Upper lobe of left lung (tissue), 6 donors: ENCODE measurements at regions not wholly inside any gene's neighbourhood (a gene's known extent, or its start where the extent isn't known, plus 50 kb on each side); places are given as distances from the start of the nearest gene placed in this dataset.

ENCODE experiments used
- ATAC-seq, 2 donors: fragments of 200-7000 bp; cut with Tn5 transposase; one replicate each; pipeline ENCODE4 v1.9.1; 2022; ENCODE audit warnings: mild to moderate bottlenecking in 2 of 2, moderate library complexity in 2 of 2; ENCODE audit not compliant: low FRiP score in 2 of 2
- DNase-seq, 2 donors: peaks; one replicate each; pipeline ENCODE4 v3.0.0-alpha.2; 2019 to 2020
- H3K27ac ChIP-seq, 4 donors: fragments of 200-600 bp; sonication (generic); one replicate each; pipeline ENCODE4 v1.5.1; 2016 to 2019
- H3K27me3 ChIP-seq, 4 donors: fragments of 200-600 bp; sonication (generic); one replicate each; pipeline ENCODE4 v1.5.1; 2017 to 2019
- H3K36me3 ChIP-seq, 4 donors: fragments of 200-600 bp; sonication (generic); one replicate each; pipeline ENCODE4 v1.5.1; 2016 to 2019
- H3K4me1 ChIP-seq, 4 donors: fragments of 200-600 bp; sonication (generic); one replicate each; pipeline ENCODE4 v1.5.1; 2018 to 2019
- H3K4me3 ChIP-seq, 4 donors: fragments of 200-600 bp; sonication (generic); one replicate each; pipeline ENCODE4 v1.5.1; 2017 to 2019; ENCODE audit warnings: mild to moderate bottlenecking in 2 of 4, moderate library complexity in 1 of 4
- H3K9me3 ChIP-seq, 4 donors: fragments of 200-600 bp; sonication (generic); one replicate each; pipeline ENCODE4 v1.5.1; 2018 to 2019
- CTCF ChIP-seq, 6 experiments: fragments of 450-650 bp in 4 of 6; fragments of 200-600 bp in 2 of 6; sonication (generic) in 2 of 6; IDR thresholded peaks; one replicate each; pipeline ENCODE4 v1.5.1; 2016 to 2019; ENCODE audit warnings: antibody characterized with exemption in 6 of 6
- EP300 ChIP-seq, 4 donors: sonication (generic); formaldehyde crosslinking; IDR thresholded peaks; one replicate each; pipeline ENCODE4 v1.5.1; 2017; ENCODE audit warnings: antibody characterized with exemption in 4 of 4, control low read depth in 2 of 4
- POLR2A ChIP-seq, 4 donors: fragments of 450-650 bp; IDR thresholded peaks; one replicate each; pipeline ENCODE4 v1.5.1; 2016 to 2017; ENCODE audit warnings: antibody characterized with exemption in 4 of 4, mild to moderate bottlenecking in 2 of 4
- POLR2AphosphoS5 ChIP-seq, 2 donors: sonication (generic); formaldehyde crosslinking; IDR thresholded peaks; one replicate each; pipeline ENCODE4 v1.5.1; 2017; ENCODE audit warnings: antibody characterized with exemption in 2 of 2
- WGBS, 2 donors: methylation state at CpG; one replicate each; pipeline ENCODE4 v1.1.5; 2017 to 2018; 5-methylcytosine and 5-hydroxymethylcytosine counted together
- donor health status: DM: no; HTN: no; CAD: no; lungs with moderate emphysema.
- donor health status: DM: no; HTN: yes; CAD: no; lungs with severe emphysema.

DNA sequence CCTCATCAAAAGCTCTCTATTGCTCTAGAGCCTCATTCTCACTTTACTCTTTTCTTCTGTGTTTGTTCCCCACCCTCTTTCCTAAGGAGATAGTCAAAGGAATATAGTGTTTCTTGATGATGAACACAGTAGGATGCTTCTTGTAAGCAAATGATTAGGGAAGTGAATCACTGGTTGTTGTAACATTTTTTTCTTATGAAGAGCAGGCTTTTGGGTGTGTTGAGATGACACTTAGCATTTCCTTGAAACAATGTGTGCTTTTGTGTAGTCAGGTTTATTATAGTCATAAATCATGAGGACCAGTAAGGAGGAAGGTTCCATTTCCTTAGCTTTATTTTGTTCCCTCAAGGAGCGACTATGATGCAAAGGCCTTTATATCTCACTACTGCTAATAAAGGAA is 1991.3 kb upstream of the C9orf72 start:
- TF ChIP-seq POLR2AphosphoS5 (IDR thresholded peaks at IDR 0.05) (no peak), CTCF (IDR thresholded peaks at IDR 0.05) (no peak), EP300 (IDR thresholded peaks at IDR 0.05) (no peak), POLR2A (IDR thresholded peaks at IDR 0.05) (no peak)
- DNase-seq (no peak), ATAC-seq (no peak)
- Histone ChIP-seq H3K36me3 (no peaks in the 10 kb centered on the region), H3K4me3 (no peak overlapping the region), H3K27ac (no peak overlapping the region), H3K27me3 (no peaks in the 10 kb centered on the region), H3K4me1 (no peaks in the 10 kb centered on the region), H3K9me3 (no peaks in the 10 kb centered on the region)
- 47 to 62% methylated on average over 1 of the region's 1 CpG for WGBS, 2 donors

- WGBS, 2 donors, result 63 to 71% methylated on average over 1 of the region's 1 CpG
- no peak for TF ChIP-seq POLR2A (IDR thresholded peaks at IDR 0.05)
- TF ChIP-seq EP300 (IDR thresholded peaks at IDR 0.05), result no peak
- no peak for TF ChIP-seq CTCF (IDR thresholded peaks at IDR 0.05)
- no peak for TF ChIP-seq POLR2AphosphoS5 (IDR thresholded peaks at IDR 0.05)
- Histone ChIP-seq H3K27ac (no peak overlapping the region), H3K9me3 (no peaks in the 10 kb centered on the region), H3K27me3 (no peaks in the 10 kb centered on the region), H3K36me3 (no peaks in the 10 kb centered on the region), H3K4me1 (no peaks in the 10 kb centered on the region), H3K4me3 (no peak overlapping the region)
- ATAC-seq (no peak), DNase-seq (no peak)
Measured at GRCh38 chr9:29575219-29575618, 2001.9 kb upstream of the C9orf72 start.

GRCh38 chr9:29588361-29588760 is 2015.1 kb upstream of the C9orf72 start:
- no peak for DNase-seq
- no peaks in the 10 kb centered on the region for H3K27me3 ChIP-seq
- no peaks in the 10 kb centered on the region for H3K9me3 ChIP-seq
- H3K27ac ChIP-seq, result no peak overlapping the region
- ATAC-seq, result no peak
- H3K4me3 ChIP-seq, result no peak overlapping the region
- H3K4me1 ChIP-seq, result no peaks in the 10 kb centered on the region
- no peaks in the 10 kb centered on the region for H3K36me3 ChIP-seq
- TF ChIP-seq POLR2AphosphoS5 (IDR thresholded peaks at IDR 0.05) (no peak), POLR2A (IDR thresholded peaks at IDR 0.05) (no peak), EP300 (IDR thresholded peaks at IDR 0.05) (no peak), CTCF (IDR thresholded peaks at IDR 0.05) (no peak)
- WGBS, 2 donors, result 58 to 84% methylated on average over 2 of the region's 2 CpGs

DNA sequence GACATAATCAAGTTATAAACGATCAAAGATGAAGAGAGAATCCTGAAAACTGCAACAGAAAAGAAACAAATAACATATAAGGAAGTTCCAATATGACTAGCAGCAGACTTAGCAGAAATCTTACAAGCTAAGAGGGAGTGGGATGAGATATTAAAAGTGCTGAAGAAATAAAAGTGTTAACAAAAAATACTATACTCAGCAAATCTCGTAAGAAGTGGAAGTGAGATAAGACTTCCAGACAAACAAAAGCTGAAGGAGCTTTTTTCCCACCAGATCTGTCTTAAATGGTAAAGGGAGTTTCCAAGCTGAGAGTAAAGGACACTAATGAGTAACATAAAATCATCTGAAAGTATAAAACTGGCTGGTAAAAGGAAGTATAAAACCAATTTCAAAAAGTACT is 2036.0 kb upstream of the C9orf72 start:
- WGBS, 2 donors, result 50 to 54% methylated on average over 2 of the region's 2 CpGs
- no peak overlapping the region for H3K4me3 ChIP-seq
- no peak for TF ChIP-seq POLR2AphosphoS5 (IDR thresholded peaks at IDR 0.05)
- TF ChIP-seq EP300 (IDR thresholded peaks at IDR 0.05), result no peak
- no peak for TF ChIP-seq CTCF (IDR thresholded peaks at IDR 0.05)
- no peak for TF ChIP-seq POLR2A (IDR thresholded peaks at IDR 0.05)
- DNase-seq (no peak), ATAC-seq (no peak)
- H3K27me3 ChIP-seq, result no peaks in the 10 kb centered on the region
- no peaks in the 10 kb centered on the region for H3K9me3 ChIP-seq
- no peaks in the 10 kb centered on the region for H3K4me1 ChIP-seq
- no peaks in the 10 kb centered on the region for H3K36me3 ChIP-seq
- no peak overlapping the region for H3K27ac ChIP-seq

DNA sequence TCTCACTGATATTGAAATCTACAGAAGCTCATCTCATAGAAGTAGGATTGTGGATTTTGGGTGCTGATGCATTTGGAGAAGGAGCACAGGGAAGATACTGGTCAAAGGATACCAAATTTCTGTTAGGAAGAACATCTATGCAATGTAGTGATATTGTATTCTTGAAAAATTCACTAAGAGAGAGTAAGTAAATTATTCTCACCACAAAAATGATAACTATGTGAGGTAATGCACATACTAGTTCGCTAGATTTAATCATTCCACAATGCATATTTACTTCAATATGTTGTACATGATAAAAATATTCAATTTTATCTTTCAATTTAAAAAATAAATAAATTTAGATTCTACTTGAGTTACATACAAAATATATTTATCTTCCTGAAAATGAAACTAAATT is 2040.5 kb upstream of the C9orf72 start:
- Histone ChIP-seq H3K36me3 (no peaks in the 10 kb centered on the region), H3K27ac (no peak overlapping the region), H3K4me1 (no peaks in the 10 kb centered on the region), H3K9me3 (no peaks in the 10 kb centered on the region), H3K27me3 (no peaks in the 10 kb centered on the region), H3K4me3 (no peak overlapping the region)
- TF ChIP-seq POLR2AphosphoS5 (IDR thresholded peaks at IDR 0.05), result no peak
- WGBS, 2 donors, result 74 to 77% methylated on average over 1 of the region's 1 CpG
- no peak for ATAC-seq
- DNase-seq, result no peak
